H9 (cell line): ENCODE measurements at regions not wholly inside any gene's neighbourhood (a gene's known extent, or its start where the extent isn't known, plus 50 kb on each side); places are given as distances from the start of the nearest gene placed in this dataset.

Experiments
- DNase-seq: peaks from one replicate; pipeline ENCODE4 v3.0.0-alpha.2; 2017
- H2AFZ ChIP-seq: one replicate; pipeline ENCODE4 v1.6.1; 2013; ENCODE audit warnings: mild to moderate bottlenecking, low read length, control low read depth, moderate library complexity
- H2AK5ac ChIP-seq: 2 replicates; pipeline ENCODE4 v1.6.1; 2013; ENCODE audit warnings: low read length, control low read depth, mixed read lengths; ENCODE audit not compliant: insufficient read length
- H2BK120ac ChIP-seq: one replicate; pipeline ENCODE4 v1.6.1; 2013; ENCODE audit warnings: low read depth, mild to moderate bottlenecking, low read length, control low read depth, inconsistent platforms; ENCODE audit not compliant: poor library complexity, severe bottlenecking
- H2BK12ac ChIP-seq: 2 replicates; pipeline ENCODE4 v1.6.1; 2013; ENCODE audit warnings: low read length, control low read depth, mixed read lengths, low read depth; ENCODE audit not compliant: insufficient read length
- H2BK15ac ChIP-seq: 2 replicates; pipeline ENCODE4 v1.6.1; 2013; ENCODE audit warnings: low read depth, low read length, control low read depth
- H2BK20ac ChIP-seq: one replicate; pipeline ENCODE4 v1.6.1; 2013; ENCODE audit warnings: low read depth, mild to moderate bottlenecking, low read length, control low read depth, inconsistent platforms; ENCODE audit not compliant: poor library complexity, severe bottlenecking
- H2BK5ac ChIP-seq: 2 replicates; pipeline ENCODE4 v1.6.1; 2013; ENCODE audit warnings: low read length, control low read depth, mixed read lengths; ENCODE audit not compliant: insufficient read length
- H3K14ac ChIP-seq: 2 replicates; pipeline ENCODE4 v1.6.1; 2013; ENCODE audit warnings: low read length, control low read depth; ENCODE audit not compliant: insufficient read depth
- H3K18ac ChIP-seq: 2 replicates; pipeline ENCODE4 v1.6.1; 2013; ENCODE audit warnings: low read depth, mild to moderate bottlenecking, mixed read lengths, low read length, control low read depth; ENCODE audit not compliant: insufficient read length
- H3K23ac ChIP-seq: 2 replicates; pipeline ENCODE4 v1.6.1; 2013; ENCODE audit warnings: low read length, control low read depth, mixed read lengths, low read depth; ENCODE audit not compliant: insufficient read length
- H3K23me2 ChIP-seq: 2 replicates; pipeline ENCODE4 v1.6.1; 2013; ENCODE audit warnings: low read depth, mild to moderate bottlenecking, mixed read lengths, low read length, control low read depth; ENCODE audit not compliant: insufficient read length, poor library complexity, severe bottlenecking
- H3K27ac ChIP-seq: 2 replicates; pipeline ENCODE4 v1.5.1; 2013; ENCODE audit warnings: low read length, control low read depth, mixed read lengths, low read depth; ENCODE audit not compliant: insufficient read length
- H3K27me3 ChIP-seq: 2 replicates; pipeline ENCODE4 v1.6.1; 2013; ENCODE audit warnings: low read length, control low read depth, inconsistent platforms; ENCODE audit not compliant: insufficient read depth
- H3K4ac ChIP-seq: 2 replicates; pipeline ENCODE4 v1.6.1; 2013; ENCODE audit warnings: low read depth, mild to moderate bottlenecking, control low read depth, inconsistent platforms, low read length, moderate library complexity
- H3K4me1 ChIP-seq: 2 replicates; pipeline ENCODE4 v1.6.1; 2013; ENCODE audit warnings: low read length, control low read depth, inconsistent platforms; ENCODE audit not compliant: insufficient read depth
- H3K4me2 ChIP-seq: 2 replicates; pipeline ENCODE4 v1.6.1; 2013; ENCODE audit warnings: low read length, control low read depth, mixed read lengths; ENCODE audit not compliant: insufficient read length, insufficient read depth
- H3K56ac ChIP-seq: 2 replicates; pipeline ENCODE4 v1.6.1; 2013; ENCODE audit warnings: low read depth, mild to moderate bottlenecking, mixed read lengths, low read length, control low read depth; ENCODE audit not compliant: insufficient read length
- H3K79me1 ChIP-seq: 2 replicates; pipeline ENCODE4 v1.6.1; 2013; ENCODE audit warnings: low read depth, mild to moderate bottlenecking, moderate library complexity, low read length, control low read depth, inconsistent platforms; ENCODE audit not compliant: insufficient read depth, poor library complexity, severe bottlenecking
- H3K79me2 ChIP-seq: 2 replicates; pipeline ENCODE4 v1.6.1; 2013; ENCODE audit warnings: low read length, control low read depth, inconsistent platforms; ENCODE audit not compliant: insufficient read depth
- H3K9ac ChIP-seq: 2 replicates; pipeline ENCODE4 v1.6.1; 2013; ENCODE audit warnings: low read length, control low read depth, mixed read lengths; ENCODE audit not compliant: insufficient read length; ENCODE audit errors: extremely low read depth
- H3K9me3 ChIP-seq: one replicate; pipeline ENCODE4 v1.6.1; 2013; ENCODE audit warnings: low read depth, low read length, inconsistent platforms; ENCODE audit not compliant: control insufficient read depth
- H3T11ph ChIP-seq: one replicate; pipeline ENCODE4 v1.6.1; 2013; ENCODE audit warnings: mild to moderate bottlenecking, low read length, control low read depth, inconsistent platforms
- H4K20me1 ChIP-seq: one replicate; pipeline ENCODE4 v1.6.1; 2013; ENCODE audit not compliant: control insufficient read depth, insufficient read length, insufficient read depth
- H4K5ac ChIP-seq: 2 replicates; pipeline ENCODE4 v1.6.1; 2013; ENCODE audit warnings: low read depth, mild to moderate bottlenecking, mixed read lengths, low read length, control low read depth; ENCODE audit not compliant: insufficient read length
- H4K8ac ChIP-seq: replicated peaks from 2 replicates; pipeline ENCODE4 v1.6.1; 2013; ENCODE audit warnings: low read length, control low read depth, mixed read lengths, low read depth; ENCODE audit not compliant: insufficient read length
- H4K91ac ChIP-seq: 2 replicates; pipeline ENCODE4 v1.6.1; 2013; ENCODE audit warnings: low read depth, mild to moderate bottlenecking, moderate library complexity, mixed read lengths, low read length, control low read depth; ENCODE audit not compliant: insufficient read length
- H3K27ac Mint-ChIP-seq, 3 experiments: 2 replicates in 2 of 3; 3 replicates in 1 of 3; pipeline ENCODE4 v1.8.0; 2020 to 2021; ENCODE audit warnings: mixed read lengths in 3 of 3, mild to moderate bottlenecking in 1 of 3, moderate library complexity in 1 of 3
- H3K27me3 Mint-ChIP-seq: 2 replicates; pipeline ENCODE4 v1.8.0; 2021; ENCODE audit warnings: low read depth, mild to moderate bottlenecking, moderate library complexity, mixed read lengths
- H3K36me3 Mint-ChIP-seq, 3 experiments: 2 replicates in 2 of 3; 3 replicates in 1 of 3; pipeline ENCODE4 v1.8.0; 2020 to 2021; ENCODE audit warnings: low read depth in 3 of 3, mixed read lengths in 3 of 3; ENCODE audit not compliant: insufficient read depth in 1 of 3
- H3K4me1 Mint-ChIP-seq, 2 experiments: 2 replicates each; pipeline ENCODE4 v1.8.0; 2020; ENCODE audit warnings: mixed read lengths in 2 of 2
- H3K4me3 Mint-ChIP-seq, 2 experiments: 2 replicates in 1 of 2; 3 replicates in 1 of 2; pipeline ENCODE4 v1.8.0; 2020 to 2021; ENCODE audit warnings: mild to moderate bottlenecking in 2 of 2, mixed read lengths in 2 of 2, moderate library complexity in 1 of 2
- H3K9me3 Mint-ChIP-seq, 2 experiments: 2 replicates in 1 of 2; 3 replicates in 1 of 2; pipeline ENCODE4 v1.8.0; 2020; ENCODE audit warnings: mild to moderate bottlenecking in 2 of 2, mixed read lengths in 2 of 2, moderate library complexity in 1 of 2
- CTCF ChIP-seq: fragments of 200-600 bp; sonication (generic); conservative IDR thresholded peaks from 3 replicates; pipeline ENCODE4 v1.8.0; 2021; ENCODE audit warnings: antibody characterized with exemption, mild to moderate bottlenecking
- WGBS: extraction: QIAGEN DNeasy Blood & Tissue Kit; methylation state at CpG from one replicate; pipeline ENCODE4 v1.1.7; 2013; ENCODE audit warnings: missing lambda C conversion rate, low lambda C conversion rate, mixed read lengths; ENCODE audit not compliant: insufficient read length; ENCODE audit errors: extremely low coverage; 5-methylcytosine and 5-hydroxymethylcytosine counted together

DNA sequence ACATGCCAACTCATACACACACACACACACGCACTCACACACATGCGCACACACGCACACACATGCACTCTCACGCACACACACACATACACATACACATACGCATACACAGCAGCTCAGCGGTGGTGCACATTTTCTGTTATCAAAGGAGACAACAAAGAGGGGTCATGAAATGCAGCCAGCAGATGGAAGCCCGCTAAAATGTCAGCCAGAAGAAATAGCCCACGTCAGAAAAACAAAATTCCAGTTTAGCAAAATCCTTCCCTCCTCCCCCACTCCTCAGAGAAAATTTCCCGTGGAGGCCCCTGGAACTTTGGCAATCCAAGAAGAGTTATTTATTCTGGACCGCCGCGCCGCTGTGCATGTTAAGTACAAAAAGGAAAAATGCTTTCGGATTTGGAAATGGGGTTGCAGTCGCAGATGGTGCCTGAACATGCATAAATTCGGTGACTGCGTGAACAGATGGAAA, 114.6 kb upstream of the VSTM2B start:
- no peak overlapping the region for H2BK5ac ChIP-seq

More for the DNA sequence above, 114.6 kb upstream of the VSTM2B start:
- H3K4me1 ChIP-seq = no peaks in the 10 kb centered on the region
- H3K23me2 ChIP-seq = no peaks in the 10 kb centered on the region
- no peak overlapping the region for H2AFZ ChIP-seq
- H3K27ac ChIP-seq = no peak overlapping the region
- H2AK5ac ChIP-seq = no peak overlapping the region
- no peaks in the 10 kb centered on the region for H3K79me1 ChIP-seq
- peaks cover 2 to 4% of the 10 kb centered on the region in 2 experiments; a peak in 3 of 4 replicates for H3K4me1 Mint-ChIP-seq
- no peak overlapping the region for H2BK15ac ChIP-seq
- no peaks in the 10 kb centered on the region for H3K27me3 ChIP-seq
- no peak overlapping the region for H3K56ac ChIP-seq
- no peak overlapping the region for H3K23ac ChIP-seq
- no peak overlapping the region for H3K27ac Mint-ChIP-seq
- no peak overlapping the region for H4K91ac ChIP-seq
- H3K79me2 ChIP-seq = no peaks in the 10 kb centered on the region
- no peak overlapping the region for H2BK120ac ChIP-seq
- H4K8ac ChIP-seq = no peak overlapping the region
- DNase-seq = no peak
- H3K4me3 Mint-ChIP-seq = no peak overlapping the region
- no peak overlapping the region for H2BK20ac ChIP-seq
- no peak for TF ChIP-seq CTCF
- H3K18ac ChIP-seq = no peak overlapping the region
- WGBS = no CpG with 5 or more reads among the region's 17 CpGs
- H4K20me1 ChIP-seq = no peaks in the 10 kb centered on the region
- H3K9me3 ChIP-seq = no peaks in the 10 kb centered on the region
- H3K9me3 Mint-ChIP-seq = no peaks in the 10 kb centered on the region
- H3K14ac ChIP-seq = no peak overlapping the region
- H2BK12ac ChIP-seq = no peak overlapping the region
- no peaks in the 10 kb centered on the region for H3K36me3 Mint-ChIP-seq
- no peak overlapping the region for H3K4me2 ChIP-seq
- peaks cover 1% of the 10 kb centered on the region; the same call in 1 of the 2 replicates for H3K27me3 Mint-ChIP-seq
- no peak overlapping the region for H3K4ac ChIP-seq
- H4K5ac ChIP-seq = no peak overlapping the region
- H3T11ph ChIP-seq = no peak overlapping the region
- no peak overlapping the region for H3K9ac ChIP-seq
